ENCODE measurements at regions not wholly inside any gene's neighbourhood (a gene's known extent, or its start where the extent isn't known, plus 50 kb on each side); places are given as distances from the start of the nearest gene placed in this dataset.
"Not testable (repeated sequence)": the region's sequence is repeated elsewhere in the genome, so short reads cannot be mapped to it uniquely, and the experiment has no call there.

DNA sequence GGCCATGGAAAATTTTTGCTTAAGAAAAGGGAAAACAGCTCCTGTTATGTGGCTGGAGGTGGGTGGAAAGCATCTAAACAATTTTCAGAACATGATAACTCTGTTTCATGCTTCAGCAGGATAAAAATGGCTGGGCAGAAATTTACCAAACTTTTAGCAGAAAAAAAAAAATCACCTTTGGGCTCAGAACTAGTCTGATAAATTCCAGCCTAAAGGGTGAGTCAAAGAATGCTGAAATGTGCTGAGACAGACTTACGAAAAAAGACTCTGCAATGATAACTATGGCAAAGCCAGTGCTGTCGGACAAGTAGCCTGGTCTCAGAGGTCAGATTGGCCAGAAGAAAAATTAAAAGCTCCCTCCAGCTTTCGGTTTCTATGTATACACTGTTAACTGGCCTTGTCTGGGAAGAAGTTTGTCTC is 123.6 kb downstream of the LRATD1 start:
- no peak for DNase-seq

DNA sequence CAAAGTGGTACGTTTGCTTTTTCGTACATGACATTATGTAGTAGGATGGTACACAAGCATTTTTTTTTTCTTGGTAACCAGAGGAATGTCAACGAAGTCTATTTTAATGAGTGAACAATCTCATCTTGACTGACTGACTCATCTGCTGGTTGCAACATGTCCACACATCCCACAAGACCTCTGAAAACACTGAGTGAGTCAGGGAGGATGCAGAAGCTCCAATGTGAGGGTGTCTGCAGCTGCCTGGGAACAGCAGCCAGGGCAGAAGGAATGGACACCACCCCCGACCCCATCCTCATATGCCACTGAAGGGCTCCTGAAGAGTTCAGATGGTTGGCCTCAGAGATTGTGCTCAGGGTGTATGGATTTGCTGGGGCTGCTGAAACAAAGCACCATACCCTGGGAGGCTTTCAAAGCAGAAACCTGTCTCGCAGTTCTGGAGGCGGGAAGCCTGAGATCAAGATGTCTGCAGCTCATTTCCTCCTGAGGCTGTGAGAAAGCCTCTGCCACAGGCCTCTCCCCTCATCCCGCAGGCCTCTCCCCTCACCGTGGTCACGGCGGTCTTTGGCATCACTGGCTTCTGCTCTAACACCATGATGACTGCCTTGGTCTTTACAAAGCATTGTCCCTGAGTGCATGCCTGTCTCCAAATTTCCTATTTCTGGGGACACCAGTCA is 124.6 kb downstream of the LRATD1 start:
- no peak for DNase-seq

DNA sequence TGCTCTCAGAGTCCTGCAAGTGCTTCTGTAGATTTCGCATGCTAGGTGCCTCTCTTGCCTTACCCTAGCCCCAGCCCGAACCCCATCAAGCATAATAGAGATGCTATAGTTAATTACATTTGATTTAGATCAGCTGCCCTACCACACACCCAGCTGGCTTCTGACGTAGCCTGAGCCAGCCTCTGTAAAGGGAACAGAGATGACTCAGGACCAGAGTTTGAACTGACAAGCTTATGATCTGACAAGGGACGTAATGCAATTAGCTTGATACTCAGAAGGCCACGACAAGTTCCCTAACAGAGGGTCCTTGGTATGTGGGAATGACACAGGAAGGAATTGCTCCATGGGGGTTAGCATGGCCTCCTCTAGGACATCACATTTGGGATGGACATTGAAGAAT is 126.6 kb downstream of the LRATD1 start:
- no peak for DNase-seq

DNA sequence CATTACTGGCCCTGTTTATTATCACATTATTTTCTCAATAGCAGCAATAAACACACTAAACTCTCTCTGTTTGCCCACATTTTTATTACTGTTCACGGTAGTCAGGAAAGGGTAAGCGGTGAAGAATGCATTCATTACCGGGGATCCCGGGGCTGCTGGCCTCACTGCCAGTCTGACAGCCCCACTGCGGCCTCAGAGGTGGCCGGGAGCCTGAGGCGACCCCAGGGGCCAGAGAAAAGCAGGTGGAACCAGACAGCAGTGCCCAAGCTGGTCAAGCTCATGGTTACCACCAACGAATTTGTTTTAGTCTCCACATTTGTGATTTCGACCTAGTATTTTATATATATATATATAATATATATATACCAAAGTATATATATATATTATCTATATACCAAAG is 127.7 kb downstream of the LRATD1 start:
- no peak for DNase-seq

DNA sequence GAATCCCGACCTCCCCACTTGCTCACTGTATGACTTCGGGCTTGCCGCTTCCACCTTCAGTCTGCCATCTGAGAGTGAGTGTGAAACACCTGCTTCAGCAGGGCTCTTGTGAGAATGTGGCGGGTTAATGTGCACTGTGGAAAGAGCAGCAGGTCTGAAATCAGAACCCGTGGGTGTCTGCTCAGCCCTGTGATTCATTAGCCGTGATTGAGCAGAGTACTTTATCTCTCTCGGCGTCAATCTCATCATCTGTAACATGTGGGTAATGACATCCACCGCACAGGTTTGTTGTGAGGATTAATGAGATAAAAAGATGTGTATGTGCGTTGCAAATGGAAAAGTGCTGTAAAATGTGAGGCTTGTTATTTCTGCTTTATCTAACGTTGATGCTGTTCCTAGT is 128.6 kb downstream of the LRATD1 start:
- no peak for DNase-seq

DNA sequence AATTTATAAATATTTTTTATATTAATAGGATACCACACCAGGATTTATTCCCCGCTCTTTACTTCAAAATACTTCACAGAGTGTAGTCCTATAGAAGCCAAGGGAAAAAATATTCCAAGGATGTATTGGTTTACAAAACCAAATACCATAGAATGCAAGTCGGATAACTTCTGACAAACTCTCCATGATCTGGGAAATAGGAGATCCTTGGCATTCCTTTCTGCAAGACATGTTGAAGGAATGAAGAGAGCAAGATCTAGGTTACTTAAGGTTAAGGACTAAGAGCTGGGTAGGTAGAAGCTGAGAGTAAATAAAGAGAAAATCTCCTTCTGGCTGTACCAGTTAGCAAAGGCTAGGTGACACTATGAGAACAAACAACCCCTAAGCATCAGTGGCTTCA is 141.2 kb downstream of the LRATD1 start:
- no peak for DNase-seq

DNA sequence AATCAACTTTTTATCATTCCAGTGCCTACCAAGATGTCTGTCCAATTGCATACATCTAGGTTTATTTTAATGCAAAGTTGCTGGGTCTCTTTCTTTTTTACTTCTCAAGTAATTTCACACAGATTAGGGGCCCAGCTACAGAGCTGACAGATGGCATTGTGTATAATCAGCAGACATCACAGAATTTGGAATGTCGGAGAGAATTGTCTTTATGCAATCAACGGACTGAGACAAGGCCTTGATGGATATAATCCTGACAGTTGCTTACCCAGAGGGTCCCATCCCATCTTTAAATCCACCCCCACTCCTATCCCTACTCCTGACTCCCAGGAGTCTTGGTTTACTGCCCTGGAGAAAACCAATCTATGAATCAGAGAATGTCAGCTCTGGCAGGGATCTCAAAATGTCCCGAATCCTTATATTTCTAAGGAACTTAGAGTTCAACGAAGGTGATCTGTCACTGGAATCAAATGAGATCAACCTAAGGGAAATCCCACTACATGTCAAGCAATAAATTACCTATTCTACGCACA is 142.0 kb downstream of the LRATD1 start:
- no peak for DNase-seq

DNA sequence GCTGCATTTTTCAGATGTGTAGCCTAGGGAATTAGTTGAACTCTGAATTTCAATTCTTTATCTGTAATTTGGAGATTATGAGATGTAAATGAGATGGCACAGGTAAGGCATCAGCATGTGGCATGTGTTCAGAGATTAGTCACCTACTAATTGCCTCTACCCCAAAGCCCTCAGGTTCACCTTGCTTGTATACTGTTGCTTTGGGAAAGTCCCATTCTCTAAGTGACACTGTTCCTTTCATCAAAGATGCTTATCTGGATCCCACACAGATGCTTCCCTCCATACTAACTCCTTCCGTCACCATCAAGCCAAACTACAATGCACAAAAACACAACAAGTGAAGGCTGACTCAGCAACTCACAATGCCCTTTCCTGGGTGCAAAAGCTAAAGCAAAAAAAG is 143.7 kb downstream of the LRATD1 start:
- DNase-seq = no peak

DNA sequence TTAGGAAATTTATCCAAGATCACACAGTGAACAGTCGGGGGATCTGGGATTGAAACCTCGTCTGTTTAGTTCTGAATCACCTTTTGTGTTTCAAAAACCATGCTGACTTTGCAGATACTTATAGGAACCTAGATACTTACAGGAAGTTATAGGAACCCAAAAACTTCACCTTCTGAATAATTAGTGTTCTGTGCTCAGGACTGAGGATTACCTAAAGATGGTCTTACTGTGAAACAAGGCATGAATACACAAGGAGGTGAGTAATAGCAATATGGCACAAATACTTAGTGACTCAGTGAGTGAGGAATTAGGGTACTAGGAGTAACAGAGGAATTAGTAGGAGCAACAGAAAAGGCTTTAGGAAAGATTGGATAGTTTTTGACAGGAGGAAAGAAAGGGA is 145.5 kb downstream of the LRATD1 start:
- DNase-seq = no peak

DNA sequence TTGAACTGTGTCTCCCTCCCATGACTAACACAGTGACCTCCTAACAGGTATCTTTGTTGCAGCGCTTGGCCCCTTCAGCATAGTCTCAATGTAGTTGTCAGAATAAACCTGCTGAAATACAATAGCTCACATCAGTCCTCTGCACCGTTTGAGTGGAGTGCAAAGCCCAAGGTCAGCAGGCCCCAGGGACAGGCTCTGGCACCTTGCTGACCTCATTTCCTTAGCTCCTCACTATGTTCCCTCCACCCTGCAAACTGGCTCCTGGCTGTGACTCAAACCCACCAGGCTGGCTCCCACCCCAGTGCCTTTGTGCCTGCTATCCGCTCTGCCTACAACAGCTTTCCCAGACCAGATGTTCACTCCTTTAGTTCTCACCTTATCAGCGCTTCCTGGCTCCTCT is 146.7 kb downstream of the LRATD1 start:
- no peak for DNase-seq

DNA sequence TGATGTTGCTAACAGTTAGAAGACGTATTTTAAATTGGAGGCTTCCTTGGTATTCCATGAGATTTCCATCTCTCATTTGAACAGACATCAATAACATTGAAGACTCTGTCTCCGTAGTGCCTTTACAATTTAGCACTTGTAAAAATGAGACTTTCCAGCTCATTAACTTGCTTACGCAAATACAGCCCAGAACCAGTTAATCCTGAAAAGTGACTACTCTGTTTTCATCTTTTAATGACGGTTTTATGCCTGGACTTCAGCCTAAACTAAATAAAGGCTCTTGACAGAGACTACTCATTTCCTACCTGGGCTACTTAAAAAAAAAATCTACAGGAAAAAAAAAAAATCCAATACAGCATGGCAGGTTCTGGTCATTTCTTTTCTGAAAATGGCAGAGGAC is 148.6 kb downstream of the LRATD1 start:
- no peak for DNase-seq

DNA sequence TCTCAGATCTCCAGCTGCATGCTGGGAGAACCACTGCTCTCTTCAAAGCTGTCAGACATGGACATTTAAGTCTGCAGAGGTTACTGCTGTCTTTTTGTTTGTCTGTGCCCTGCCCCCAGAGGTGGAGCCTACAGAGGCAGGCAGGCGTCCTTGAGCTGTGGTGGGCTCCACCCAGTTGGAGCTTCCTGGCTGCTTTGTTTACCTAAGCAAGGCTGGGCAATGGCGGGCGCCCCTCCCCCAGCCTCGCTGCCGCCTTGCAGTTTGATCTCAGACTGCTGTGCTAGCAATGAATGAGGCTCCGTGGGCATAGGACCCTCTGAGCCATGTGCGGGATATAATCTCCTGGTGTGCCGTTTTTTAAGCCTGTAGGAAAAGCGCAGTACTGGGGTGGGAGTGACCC is 156.3 kb downstream of the LRATD1 start:
- DNase-seq = not testable (repeated sequence)

DNA sequence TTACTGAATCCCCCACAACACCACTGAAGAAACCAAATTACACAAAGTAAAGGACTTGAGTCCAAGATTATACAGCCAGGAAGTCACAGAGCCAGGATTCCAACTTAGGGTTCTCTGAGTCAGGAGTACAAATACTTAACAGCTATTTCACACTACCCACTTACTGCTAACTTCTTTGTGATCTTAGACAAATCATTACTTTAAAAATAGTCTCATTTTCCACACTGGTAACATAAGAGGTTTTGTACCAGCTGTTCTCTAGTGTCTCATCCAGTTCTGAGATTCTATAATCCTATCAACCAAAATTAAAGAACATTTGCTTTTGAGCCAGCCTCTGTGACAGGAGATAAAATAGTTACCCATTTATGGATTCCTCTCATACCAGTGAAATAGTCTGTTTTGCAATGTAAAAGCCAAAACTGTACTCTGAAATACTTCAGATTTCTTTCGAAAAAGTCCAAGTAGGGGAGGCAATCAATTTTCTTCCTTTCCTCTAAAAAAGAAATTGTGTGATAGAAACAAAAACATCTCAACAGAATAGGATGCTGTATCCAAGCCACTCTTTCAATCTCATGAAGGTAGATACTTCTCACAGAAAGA is 157.6 kb downstream of the LRATD1 start:
- DNase-seq = no peak

DNA sequence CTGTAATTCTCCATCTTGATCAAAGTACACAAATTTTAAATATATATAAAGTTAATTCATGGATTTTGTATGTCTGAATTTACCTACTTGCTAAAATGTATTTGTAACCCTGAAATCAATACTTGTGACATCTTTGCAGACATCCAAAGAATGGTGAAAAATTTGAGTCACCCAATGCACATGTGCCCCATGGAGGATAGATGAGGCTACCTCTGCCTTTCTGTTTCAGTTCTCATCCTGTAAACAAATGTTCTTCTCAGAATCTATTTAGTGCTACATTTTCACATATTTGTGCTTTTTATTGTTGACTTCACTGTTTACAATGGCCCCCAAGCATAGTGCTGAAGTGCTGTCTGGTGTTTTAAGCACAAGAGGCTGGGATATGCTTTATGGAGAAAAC is 171.5 kb downstream of the LRATD1 start:
- no peak for DNase-seq

DNA sequence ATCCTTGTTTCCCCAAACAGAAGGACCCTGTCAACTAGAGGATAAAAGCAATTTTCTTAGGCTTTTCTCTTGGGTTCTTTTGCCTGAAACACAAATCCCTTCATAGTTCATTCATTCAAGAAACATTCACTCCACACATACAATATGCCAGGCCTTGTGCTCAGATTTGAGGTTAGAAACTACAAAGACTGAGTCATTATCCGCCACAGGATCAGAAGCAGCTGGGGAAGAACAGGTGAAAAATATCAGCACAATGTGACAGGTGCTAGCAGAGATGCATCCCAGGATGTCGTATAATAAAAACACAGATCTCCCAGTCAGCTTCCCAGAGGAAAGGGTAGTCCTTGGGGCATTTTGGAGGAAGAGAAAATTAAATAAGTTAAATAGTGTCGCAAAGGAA is 172.4 kb downstream of the LRATD1 start:
- DNase-seq = no peak

DNA sequence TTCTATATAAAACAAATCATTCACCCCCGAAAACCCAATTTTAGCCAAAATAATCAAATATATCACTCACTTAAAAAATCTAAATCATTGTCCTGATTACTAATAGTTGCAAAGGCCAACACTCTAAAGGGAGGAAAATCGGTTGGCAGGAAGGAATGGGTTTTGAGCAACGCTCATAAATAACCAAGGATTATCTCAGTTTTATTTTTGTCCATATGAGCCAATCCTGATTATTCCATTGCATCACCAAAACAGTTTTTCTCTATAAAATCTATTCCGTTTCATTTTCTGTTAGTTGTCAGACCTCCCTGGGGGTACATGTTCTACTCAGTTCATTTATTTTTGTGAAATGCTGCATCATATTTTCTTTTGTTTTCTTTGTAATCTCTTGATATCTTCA is 174.1 kb downstream of the LRATD1 start:
- DNase-seq = no peak

DNA sequence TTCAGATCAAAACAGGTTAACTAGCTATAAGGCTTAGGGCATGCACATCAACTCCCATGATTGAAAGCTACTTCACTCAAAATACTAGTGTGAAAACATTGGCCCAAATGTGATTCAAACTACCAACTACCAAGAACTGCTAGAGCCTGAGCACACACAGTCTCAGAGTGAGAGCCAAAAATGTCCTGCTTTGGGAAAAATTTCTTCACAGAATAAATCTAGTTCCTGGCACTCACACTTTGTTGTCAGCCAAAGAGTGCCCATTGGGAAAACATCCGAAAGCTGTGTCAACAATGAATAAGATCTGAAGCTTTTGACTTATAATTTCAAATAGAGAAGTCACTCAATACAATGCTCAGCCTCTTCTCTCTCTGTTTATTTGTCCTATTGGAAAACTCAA is 182.7 kb downstream of the LRATD1 start:
- no peak for DNase-seq

DNA sequence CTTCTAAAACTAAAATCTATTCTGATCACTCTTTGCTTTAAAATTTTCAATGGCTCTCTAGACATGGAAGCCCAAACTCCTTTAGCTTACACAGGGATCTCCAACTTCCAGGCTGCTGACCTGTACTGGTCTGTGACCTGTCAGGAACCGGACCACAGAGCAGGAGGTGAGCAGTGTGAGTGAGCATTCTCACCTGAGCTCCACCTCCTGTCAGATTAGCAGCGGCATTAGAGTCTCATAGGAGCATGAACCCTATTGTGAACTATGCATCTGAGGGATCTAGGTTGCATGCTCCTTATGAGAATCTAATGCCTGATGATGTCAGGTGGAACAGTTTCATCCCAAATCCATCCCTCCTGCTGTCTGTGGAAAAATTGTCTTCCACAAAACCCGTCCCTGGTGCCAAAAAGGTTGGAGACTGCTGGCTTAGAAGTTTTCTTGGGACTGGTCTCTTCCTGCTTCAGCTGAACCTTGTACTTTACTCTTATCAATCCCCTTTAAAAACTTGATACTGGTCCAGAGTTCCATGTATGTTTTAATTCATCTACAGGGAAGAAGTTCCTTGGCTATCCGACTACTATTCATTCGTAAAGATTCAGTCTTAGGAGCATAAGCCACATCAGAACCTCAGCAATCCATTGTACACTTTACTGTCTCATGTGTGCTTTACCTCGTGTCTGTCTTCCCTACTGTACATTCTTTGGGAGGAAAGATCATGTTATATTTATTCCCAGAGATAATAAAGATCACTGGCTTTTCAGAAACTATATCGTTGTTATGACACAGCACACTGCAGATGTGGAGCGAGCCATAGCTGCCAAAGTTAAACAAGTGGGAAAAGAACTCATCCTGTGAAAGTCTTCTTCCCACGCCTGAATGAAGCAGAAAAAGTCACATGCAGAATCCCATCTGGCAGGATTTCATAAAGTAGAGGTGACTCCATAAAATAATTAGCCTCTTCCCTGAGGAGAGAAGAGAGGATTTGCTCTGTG is 183.8 kb downstream of the LRATD1 start:
- DNase-seq = no peak

DNA sequence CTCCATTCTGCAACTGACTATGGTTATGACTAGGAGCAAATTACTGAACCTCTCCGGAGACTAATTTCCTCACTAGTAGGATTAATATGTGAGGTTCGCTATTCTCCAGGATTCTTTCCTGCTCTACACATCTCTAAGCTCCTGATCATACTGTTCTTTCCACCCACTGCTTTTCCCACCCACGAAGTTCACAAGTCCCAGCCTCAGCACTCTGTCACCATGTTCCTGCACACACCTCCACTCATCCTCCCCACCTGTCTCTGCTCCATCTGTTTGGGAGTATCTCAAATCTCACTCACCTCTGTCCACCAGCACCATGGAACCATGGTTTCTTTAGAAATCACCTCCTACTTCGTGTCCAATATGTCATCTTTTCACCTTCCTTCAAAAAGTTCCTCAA is 185.3 kb downstream of the LRATD1 start:
- no peak for DNase-seq

DNA sequence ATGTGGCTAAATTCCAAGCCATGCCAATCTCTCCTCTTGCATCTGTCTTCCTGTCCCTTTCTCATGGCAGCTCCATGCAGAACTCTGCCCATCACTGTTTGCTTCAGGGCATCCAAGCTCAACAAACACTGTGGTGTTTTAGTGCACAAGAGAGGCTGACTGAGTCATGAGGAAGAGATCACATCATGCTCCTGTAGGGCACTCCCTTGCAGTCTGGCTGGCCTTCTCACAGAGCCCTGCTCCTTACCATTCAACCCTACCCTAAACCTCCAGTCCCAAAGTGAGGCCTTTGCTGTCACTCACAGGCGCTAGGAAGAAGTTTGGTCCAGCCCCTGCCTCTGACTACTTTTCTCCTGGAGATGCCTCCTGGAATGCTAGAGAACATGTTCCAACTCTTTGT is 194.0 kb downstream of the LRATD1 start:
- no peak for DNase-seq

DNA sequence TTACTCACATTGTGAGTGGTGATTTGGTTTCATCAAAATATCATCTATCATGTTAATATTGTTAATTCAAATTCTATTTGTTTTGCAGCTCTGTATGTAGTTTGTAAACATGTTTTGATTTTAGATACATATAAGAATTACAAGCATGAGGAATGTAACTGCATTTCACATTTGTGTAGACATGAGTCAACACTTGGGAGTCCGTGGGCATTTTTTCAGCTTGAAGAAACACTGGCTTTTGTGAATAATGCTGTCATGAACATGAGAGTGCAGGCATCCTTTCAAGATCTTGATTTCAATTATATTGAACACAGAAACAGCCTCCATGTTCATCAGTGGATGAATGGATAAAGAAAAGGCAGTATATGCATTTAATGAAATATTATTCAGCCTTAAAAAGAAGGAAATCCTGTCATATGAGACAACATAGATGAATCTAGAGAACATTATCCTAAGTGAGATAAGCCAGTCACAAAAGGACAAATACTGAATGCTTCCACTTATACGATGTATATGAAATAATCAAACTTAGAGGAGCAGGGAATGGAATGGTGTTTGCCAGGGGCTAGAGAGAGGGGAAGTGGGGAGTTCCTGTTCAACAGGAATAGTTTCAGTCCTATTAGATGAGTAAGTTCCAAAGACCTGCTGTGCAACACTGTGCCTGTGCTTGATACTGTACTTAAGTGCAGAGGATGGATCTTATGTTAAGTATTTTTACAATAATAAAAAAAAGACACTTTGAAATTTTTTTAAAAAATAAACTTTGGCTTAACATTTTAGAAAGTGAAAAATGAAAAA is 194.9 kb downstream of the LRATD1 start:
- DNase-seq = no peak

DNA sequence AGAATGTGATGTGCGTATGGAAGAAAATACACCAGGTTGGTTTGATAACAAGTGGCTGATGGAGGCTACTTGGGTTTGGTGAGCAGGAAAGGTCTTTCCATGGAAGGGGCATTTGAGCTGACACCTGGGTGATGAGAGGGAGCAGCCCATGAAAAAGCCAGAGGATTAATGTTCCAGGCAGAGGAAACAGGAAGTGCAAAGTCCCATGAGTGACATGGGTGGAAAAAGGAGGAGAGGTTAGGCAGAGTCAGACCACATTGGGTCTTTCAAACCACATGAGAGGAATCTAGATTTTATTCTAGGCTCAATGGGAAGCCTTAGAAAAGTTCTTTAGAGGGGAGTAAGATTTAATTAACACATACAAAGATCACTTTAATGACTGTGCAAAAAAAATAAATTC is 195.7 kb downstream of the LRATD1 start:
- no peak for DNase-seq

DNA sequence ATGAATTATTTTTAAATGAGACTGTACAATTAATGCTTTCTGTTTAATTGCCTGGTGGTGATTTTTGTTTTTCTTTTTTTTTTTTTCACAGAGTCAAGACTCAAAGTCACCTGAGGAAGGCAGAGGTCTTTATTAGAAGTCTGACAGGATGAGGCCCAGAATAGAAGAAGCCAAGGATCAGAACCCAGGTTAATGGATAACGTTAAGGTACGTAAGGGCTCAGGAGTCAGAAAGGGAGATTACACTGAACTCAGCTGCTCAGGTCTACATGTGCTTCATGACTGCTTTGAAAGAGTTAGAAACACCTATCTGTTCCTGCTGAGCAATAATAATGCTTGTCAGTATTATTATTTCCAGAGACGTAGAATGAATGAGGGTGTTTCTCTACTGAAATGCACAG is 196.5 kb downstream of the LRATD1 start:
- no peak for DNase-seq

All from activated CD8-positive, alpha-beta memory T cell treated with anti-CD3 and anti-CD28 coated beads, Interleukin-2, amount 50 U/mL, for 4 hours (primary cell).